ENCODE measurements at regions not wholly inside any gene's neighbourhood (a gene's known extent, or its start where the extent isn't known, plus 50 kb on each side); places are given as distances from the start of the nearest gene placed in this dataset.

DNA sequence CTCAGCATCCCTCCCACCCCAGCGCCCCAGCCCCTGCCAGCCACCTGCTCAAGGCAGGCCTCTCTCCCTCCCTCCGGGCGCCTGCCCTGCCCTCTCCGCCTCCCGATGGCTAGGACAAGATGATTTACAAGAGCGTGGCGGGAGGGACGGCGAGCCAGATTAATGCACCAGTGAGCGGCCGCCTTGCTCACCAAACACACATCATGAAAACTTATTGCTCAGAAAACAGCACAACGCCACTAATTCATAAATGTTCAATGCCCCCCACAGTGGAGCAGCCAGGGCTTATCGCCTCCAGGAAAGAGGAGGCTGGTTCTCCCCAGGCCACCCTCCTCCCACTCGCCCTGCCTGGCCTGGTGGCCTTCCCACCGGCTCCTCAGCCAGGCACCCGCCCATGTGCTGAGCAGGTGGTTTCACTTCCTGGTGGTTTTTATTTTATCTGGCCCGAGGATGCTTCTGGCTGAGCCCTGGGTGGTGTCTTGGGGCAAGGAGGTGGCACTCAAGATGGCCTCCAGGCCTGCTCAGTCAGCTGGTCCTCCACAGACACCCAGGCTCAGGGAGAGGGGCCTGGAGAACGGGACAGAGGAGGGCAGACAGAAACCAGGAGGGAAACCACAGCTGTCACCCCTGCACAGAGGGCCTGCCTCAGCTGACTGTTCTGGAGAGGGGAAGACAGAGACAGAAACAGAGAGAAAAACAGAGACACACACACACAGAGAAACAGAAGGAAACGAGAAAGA is 284.9 kb downstream of the UACA start (continued):
- TF ChIP-seq FOXJ2 (tag; IDR thresholded peaks at IDR 0.05) (no peak), POLR2H (tag; IDR thresholded peaks at IDR 0.05; ENCODE audit: low read depth) (no peak), NELFE (IDR thresholded peaks at IDR 0.05; ENCODE audit: insufficient read depth, insufficient read length) (no peak), L3MBTL2 (IDR thresholded peaks at IDR 0.05) (peak; percentile 45; the same call in 1 of the 2 replicates), OTX1 (CRISPR knock-in tag; IDR thresholded peaks at IDR 0.05) (no peak), TEAD2 (tag; IDR thresholded peaks at IDR 0.05) (no peak)
- TF ChIP-seq, protein P1, sequence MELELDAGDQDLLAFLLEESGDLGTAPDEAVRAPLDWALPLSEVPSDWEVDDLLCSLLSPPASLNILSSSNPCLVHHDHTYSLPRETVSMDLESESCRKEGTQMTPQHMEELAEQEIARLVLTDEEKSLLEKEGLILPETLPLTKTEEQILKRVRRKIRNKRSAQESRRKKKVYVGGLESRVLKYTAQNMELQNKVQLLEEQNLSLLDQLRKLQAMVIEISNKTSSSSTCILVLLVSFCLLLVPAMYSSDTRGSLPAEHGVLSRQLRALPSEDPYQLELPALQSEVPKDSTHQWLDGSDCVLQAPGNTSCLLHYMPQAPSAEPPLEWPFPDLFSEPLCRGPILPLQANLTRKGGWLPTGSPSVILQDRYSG (tag; conservative IDR thresholded peaks at IDR 0.05; ENCODE audit: low read depth): peak; percentile 80; the same call in 1 of the 2 replicates

DNA sequence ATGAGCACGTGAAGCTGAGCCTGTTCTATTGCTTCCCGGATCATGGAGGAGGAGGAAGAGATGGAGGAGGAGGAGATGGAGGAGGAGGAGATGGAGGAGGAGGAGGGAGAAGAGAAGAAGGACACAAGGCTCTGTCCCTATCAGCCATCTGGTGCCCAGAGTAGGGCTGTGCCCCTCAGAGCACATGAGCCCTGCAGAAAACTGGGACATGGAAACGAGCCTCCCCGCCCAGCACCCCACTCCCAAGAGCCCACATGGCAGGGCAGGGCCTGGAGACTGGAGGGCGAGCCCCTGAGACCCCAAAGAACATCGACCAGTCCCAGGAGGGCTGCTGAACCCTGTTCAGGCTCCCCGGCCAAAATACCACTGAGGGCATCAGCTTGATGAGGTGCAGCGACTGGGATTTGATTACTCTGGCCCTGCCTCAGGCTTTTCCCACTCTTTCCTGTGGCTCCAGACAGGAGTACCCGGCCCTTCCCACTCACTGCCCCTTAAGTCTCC is 285.6 kb downstream of the UACA start:
- H3K79me2 ChIP-seq (ENCODE audit: control insufficient read depth, insufficient read depth, low read length): no peaks in the 10 kb centered on the region
- peaks cover 0 to 12% of the 10 kb centered on the region in 2 experiments; a peak in 3 of 5 replicates for H3K4me1 ChIP-seq (replicated peaks in 1 of 2; ENCODE audit: control insufficient read depth in 2 of 2, insufficient read depth in 2 of 2, low read length in 2 of 2)
- 0% methylated on average over 7 of the region's 9 CpGs for WGBS (ENCODE audit: insufficient coverage, low coverage, missing lambda C conversion rate)
- BruUV-seq (replicated peaks): no TSS peak
- DNase-seq (ENCODE audit: extremely low read depth in 1 of 4, low spot score in 3 of 4) (no peak), ATAC-seq (no peak), FAIRE-seq (no peak)
- H3K9me3 ChIP-seq (replicated peaks; ENCODE audit: control insufficient read depth, insufficient read depth, low read depth, low read length): no peaks in the 10 kb centered on the region
- intact Hi-C loops (cut with micrococcal nuclease): no loop called here
- H3K9ac ChIP-seq (ENCODE audit: insufficient read depth in 1 of 2, low read depth in 2 of 2, low read length in 2 of 2): no peak overlapping the region
- no peak overlapping the region for H3K4me2 ChIP-seq (ENCODE audit: insufficient read depth, low read length)
- H3K9me1 ChIP-seq (ENCODE audit: control insufficient read depth, insufficient read depth, low read length): no peaks in the 10 kb centered on the region
- no peaks in the 10 kb centered on the region for H4K20me1 ChIP-seq (replicated peaks; ENCODE audit: control insufficient read depth, insufficient read depth, low read length)
- in situ Hi-C loops (cut with MboI): loop anchor here (25.0 kb wide), 1 partner anchor 740 kb away; no protein-coding TSS in a partner anchor
- ChIA-PET POLR2A (no interaction called here), CTCF (ENCODE audit: low intra/inter-chr PET ratio) (no interaction called here)
- H3K27ac ChIP-seq (ENCODE audit: extremely low read depth, low read depth, low read length): no peak overlapping the region
- no peaks in the 10 kb centered on the region for H3K36me3 ChIP-seq (ENCODE audit: control insufficient read depth, insufficient read depth, low read length)
- H2AFZ ChIP-seq (ENCODE audit: low read depth, low read length): no peak overlapping the region
- H3K27me3 ChIP-seq (ENCODE audit: control insufficient read depth in 2 of 2, insufficient read depth in 2 of 2, low read length in 2 of 2): peaks cover 25 to 60% of the 10 kb centered on the region in 2 experiments
- H3K4me3 ChIP-seq: no peak overlapping the region
- TF ChIP-seq MEF2A (IDR thresholded peaks at IDR 0.05; ENCODE audit: control insufficient read depth, low read depth, low read length): no peak
- no peak for TF ChIP-seq CBX5 (IDR thresholded peaks at IDR 0.05; ENCODE audit: borderline replicate concordance, low read depth)
- TF ChIP-seq HNRNPL (IDR thresholded peaks at IDR 0.05; ENCODE audit: low read depth, low read length): no peak
- TF ChIP-seq RUNX1 (IDR thresholded peaks at IDR 0.05; ENCODE audit: low read depth): no peak
- no peak for TF ChIP-seq HDAC3 (IDR thresholded peaks at IDR 0.05; ENCODE audit: borderline replicate concordance, partially characterized antibody)
- TF ChIP-seq NCOA2 (IDR thresholded peaks at IDR 0.05; ENCODE audit: partially characterized antibody in 2 of 2): no peak
- TF ChIP-seq, protein P1 (tag; conservative IDR thresholded peaks at IDR 0.05; ENCODE audit: low read depth): no peak
- TF ChIP-seq, protein P2, sequence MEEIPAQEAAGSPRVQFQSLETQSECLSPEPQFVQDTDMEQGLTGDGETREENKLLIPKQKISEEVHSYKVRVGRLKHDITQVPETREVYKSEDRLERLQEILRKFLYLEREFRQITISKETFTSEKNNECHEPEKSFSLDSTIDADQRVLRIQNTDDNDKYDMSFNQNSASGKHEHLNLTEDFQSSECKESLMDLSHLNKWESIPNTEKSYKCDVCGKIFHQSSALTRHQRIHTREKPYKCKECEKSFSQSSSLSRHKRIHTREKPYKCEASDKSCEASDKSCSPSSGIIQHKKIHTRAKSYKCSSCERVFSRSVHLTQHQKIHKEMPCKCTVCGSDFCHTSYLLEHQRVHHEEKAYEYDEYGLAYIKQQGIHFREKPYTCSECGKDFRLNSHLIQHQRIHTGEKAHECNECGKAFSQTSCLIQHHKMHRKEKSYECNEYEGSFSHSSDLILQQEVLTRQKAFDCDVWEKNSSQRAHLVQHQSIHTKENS (CRISPR knock-in tag; IDR thresholded peaks at IDR 0.05): no peak
- no peak for TF ChIP-seq ARNT (IDR thresholded peaks at IDR 0.05)
- TF ChIP-seq SRSF3 (IDR thresholded peaks at IDR 0.05; ENCODE audit: insufficient read depth, low read length): no peak
